Left renal cortex interstitium (tissue), 4 donors: ENCODE measurements at regions not wholly inside any gene's neighbourhood (a gene's known extent, or its start where the extent isn't known, plus 50 kb on each side); places are given as distances from the start of the nearest gene placed in this dataset.
"Not testable (repeated sequence)": the region's sequence is repeated elsewhere in the genome, so short reads cannot be mapped to it uniquely, and the experiment has no call there.

ENCODE experiments used
- DNase-seq, 4 donors: peaks; one replicate each; pipeline ENCODE4 v3.0.0-alpha.2; 2013; ENCODE audit warnings: low read depth in 4 of 4, low spot score in 2 of 4, missing footprints in 1 of 4

DNA sequence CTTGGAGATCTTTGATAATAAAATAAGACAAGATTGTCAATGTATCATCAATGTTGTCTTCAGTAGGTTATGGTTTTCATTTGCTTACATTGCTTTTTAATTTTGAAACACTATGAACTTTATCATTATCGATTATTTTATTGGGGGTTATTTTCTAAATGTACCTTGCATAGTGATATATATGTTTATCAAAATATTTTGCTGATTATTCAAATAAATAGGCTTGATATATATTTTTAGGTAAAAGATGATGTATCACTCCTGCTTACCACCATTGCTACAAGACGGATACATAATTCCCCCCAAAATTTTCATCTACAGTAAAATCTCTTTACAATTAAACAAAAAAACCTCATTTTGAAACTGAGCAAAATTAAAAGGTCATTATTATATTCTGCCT, 293.8 kb downstream of the SUCLG1 start:
- no peak for DNase-seq

DNA sequence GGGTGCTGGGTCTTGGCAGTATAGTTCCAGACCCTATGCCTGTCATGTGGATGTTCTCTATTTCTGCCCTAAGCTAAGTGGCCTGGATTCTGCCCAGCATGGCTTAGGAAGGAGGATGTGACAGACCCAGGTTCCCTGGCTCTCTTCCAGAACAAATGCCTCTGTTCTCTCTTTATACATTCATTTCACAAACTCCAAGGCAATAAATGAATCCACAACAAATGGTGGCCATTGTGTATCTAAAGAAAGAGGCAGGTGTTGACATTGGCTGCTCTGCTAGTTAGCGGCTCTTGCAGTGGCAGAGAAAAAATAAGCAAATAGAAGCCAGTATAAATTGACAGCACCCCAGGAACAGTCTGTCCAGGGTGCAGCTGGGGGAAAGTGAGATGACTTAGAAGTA, 298.6 kb downstream of the SUCLG1 start:
- DNase-seq = no peak

GRCh38 chr2:84158605-84159004, 300.5 kb downstream of the SUCLG1 start:
- no peak for DNase-seq

DNA sequence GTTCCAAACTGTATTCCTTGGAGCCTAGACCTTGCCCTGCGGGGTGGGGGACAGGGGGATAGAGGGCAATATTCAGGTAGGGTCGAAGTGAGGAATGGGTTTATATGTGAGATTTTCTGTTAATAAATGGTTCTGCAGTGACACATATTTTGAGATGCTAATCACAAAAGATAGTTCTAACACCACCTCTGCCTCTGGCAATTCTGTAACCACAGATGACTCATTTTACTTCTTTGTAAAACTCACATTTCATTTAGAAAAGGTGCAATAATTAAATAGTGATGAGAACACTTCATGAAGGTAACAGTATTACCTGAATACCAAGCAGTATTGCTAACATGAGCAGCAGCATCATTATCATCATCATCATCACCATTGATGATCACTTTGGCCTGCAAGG, 306.6 kb downstream of the SUCLG1 start:
- DNase-seq = no peak

GRCh38 chr2:84144345-84144744, 314.7 kb downstream of the SUCLG1 start:
- no peak for DNase-seq

GRCh38 chr2:84137034-84137433, 322.0 kb downstream of the SUCLG1 start:
- DNase-seq = no peak

- no peak for DNase-seq
Measured at GRCh38 chr2:84132370-84132769, 326.7 kb downstream of the SUCLG1 start.

GRCh38 chr2:84131278-84131830, 327.7 kb downstream of the SUCLG1 start:
- DNase-seq = no peak

DNA sequence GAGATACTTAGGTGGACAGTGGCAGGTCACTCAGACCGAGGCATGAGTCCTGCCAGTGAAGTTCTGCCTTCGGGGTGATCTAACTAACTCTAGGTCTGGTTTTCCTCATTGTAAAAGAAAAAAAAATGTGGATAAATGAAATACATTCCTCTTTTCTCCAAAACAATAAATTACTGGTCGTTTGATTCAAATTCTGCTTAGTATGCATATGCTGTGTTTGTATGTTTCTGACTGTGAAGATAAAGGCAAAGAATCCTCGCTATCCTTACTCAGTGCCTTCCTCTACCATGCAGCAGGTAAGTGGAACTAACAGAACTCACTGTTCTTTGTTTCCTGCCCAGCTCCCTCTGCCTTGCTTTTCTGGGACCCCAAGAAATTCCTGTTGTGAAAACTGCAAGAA, 330.1 kb downstream of the SUCLG1 start:
- DNase-seq = no peak

DNA sequence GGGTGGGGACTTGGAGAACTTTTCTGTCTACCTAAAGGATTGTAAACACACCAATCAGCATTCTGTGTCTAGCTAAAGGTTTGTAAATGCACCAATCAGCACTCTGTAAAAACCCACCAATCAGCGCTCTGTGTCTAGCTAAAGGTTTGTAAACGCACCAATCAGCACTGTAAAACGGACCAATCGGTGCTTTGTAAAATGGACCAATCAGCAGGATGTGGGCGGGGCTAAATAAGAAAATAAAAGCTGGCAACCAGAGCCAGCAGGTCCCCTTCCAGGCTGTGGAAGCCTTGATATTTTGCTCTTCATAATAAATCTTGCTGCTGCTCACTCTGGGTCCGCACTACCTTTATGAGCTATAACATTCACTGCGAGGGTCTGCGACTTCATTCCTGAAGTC, 331.3 kb downstream of the SUCLG1 start:
- DNase-seq = not testable (repeated sequence)

DNA sequence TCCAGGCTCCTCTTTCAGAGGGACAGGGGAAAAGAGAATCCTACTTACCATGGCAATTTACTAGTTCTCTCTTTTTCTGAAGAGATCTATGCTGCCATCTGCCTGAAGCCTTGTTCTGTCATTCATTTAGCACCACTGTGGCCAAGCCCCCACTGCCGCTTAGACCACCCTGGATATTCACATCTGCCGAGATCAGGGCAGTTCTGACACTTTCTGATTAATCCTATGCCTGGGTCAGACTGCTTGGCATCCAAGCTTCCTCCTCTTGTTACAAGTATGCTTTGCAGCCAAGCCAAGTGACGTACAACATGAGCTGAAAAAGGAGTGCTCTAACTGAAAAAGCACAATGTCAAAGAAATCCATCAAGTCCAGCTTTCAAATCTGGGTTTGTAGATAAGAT, 332.6 kb downstream of the SUCLG1 start:
- no peak for DNase-seq

GRCh38 chr2:84126084-84126483, 333.0 kb downstream of the SUCLG1 start:
- no peak for DNase-seq

DNA sequence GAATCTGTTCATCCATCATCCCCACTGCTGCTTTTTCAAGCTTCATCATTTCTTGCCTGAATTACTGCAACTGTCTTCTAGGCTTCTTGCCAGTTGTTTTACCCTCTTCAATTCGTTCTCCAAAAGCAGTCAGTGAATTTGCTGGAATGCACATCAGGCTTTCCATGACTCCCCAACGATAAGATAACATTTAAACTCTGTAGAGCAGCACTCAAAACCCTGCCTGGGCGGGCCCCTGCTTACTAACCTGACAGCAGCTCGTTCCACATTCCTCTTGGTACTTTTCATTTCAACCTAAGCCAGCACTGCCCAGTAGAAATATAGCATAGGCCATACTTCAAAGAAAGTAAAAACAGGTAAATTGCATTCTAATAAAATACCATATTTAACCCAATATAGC, 342.9 kb downstream of the SUCLG1 start:
- DNase-seq = no peak

GRCh38 chr2:84115173-84115857, 343.8 kb downstream of the SUCLG1 start:
- no peak for DNase-seq

- not testable (repeated sequence) for DNase-seq
Measured at GRCh38 chr2:84103816-84104527, 355.1 kb downstream of the SUCLG1 start.

- DNase-seq = no peak
Measured at GRCh38 chr2:84102274-84102673, 356.8 kb downstream of the SUCLG1 start.

DNA sequence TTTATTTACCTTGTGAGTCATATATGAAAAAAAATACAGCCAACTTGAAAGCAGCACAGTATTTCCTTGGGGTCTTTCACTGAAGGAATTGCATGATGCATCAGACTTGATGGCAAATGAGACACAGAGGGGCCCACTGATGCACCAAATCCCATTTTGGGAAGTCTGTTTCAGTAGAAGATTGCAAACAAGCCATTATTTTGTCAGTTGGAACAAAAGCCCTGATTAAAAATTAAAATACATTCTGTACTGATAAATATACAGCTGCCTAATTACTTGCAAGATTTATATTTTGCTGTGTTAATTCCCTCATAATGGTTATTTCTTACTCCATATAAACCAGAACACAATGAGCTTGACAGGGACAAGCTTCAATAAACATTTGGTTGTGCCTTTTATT, 370.4 kb downstream of the SUCLG1 start:
- no peak for DNase-seq

DNA sequence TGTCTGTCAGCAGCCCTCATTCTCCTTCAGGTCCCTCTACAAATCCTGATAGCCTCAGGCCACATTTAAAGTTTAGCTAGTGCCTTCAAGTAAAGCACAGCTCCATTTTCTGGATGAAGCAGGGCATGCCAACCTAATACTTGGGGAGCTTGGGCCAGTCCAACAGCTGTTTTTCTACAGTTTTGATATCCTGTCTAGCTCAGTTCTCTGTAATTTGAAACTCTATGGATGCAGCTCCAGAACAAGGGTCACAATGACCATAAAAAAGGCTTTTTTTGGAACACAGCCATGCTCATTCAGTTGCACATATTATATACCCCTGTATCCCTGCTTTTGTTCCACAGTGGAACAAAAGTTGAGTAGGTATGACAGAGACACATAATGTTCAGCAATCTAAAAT, 373.5 kb downstream of the SUCLG1 start:
- peak in 2 of 4 donors; percentile 5 to 13 for DNase-seq

- DNase-seq = no peak
Measured at GRCh38 chr2:84084856-84085255, 374.2 kb downstream of the SUCLG1 start.

- DNase-seq = no peak
Measured at GRCh38 chr2:84083984-84084383, 375.1 kb downstream of the SUCLG1 start.

DNA sequence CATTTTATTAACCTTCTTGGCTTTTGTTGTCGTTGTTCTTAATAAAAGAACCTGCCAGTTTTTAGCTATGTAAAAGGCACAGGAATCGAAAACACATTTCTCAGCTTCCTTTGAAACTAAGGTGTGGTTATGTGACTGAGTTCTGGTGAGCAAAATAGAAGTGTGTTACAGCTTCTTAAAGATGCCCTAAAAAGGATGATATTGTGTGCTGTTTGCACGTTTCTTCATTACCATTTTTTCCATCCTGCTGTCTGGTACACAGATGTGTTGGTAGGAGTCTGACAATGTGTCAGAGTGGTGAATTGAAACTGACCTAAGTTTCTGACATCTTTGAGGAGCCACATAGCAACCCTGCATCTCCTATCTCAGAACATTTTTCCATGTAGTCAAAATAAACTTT, 380.6 kb downstream of the SUCLG1 start:
- no peak for DNase-seq

DNA sequence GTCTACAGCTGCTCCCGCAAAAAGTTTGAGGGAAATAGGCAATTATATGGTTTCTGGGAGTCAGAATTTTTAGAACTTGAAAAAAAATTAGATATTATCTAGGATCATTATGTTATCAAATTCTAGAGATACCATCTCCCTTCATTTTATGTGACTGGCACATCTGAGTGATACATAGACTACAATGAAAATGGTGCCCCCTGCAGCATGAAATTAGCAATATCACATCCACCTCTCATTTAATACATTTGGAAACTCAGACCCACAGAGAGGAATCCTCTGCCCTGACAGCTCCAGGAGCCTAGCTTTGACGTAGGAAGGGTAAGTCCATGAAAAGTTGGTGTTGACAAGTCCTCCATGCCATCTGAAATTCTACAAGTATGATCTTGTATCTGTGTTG, 381.6 kb downstream of the SUCLG1 start:
- peak in 1 of 4 donors; percentile 4 for DNase-seq
